Mesothelial cell of epicardium (in vitro differentiated cells): ENCODE measurements at regions not wholly inside any gene's neighbourhood (a gene's known extent, or its start where the extent isn't known, plus 50 kb on each side); places are given as distances from the start of the nearest gene placed in this dataset.

Source experiments
- DNase-seq, 2 experiments: peaks; one replicate each; pipeline ENCODE4 v3.0.0; 2021; ENCODE audit warnings: low spot score in 2 of 2; ENCODE audit not compliant: unreplicated experiment in 2 of 2
- H3K27ac Mint-ChIP-seq: 2 replicates; pipeline ENCODE4 v1.8.0; 2021; ENCODE audit warnings: mixed read lengths
- H3K27me3 Mint-ChIP-seq: 2 replicates; pipeline ENCODE4 v1.8.0; 2021; ENCODE audit warnings: low read depth, mixed read lengths
- H3K36me3 Mint-ChIP-seq: 2 replicates; pipeline ENCODE4 v1.8.0; 2021; ENCODE audit warnings: mixed read lengths
- H3K4me1 Mint-ChIP-seq: 2 replicates; pipeline ENCODE4 v1.8.0; 2021; ENCODE audit warnings: mixed read lengths
- H3K4me3 Mint-ChIP-seq: 2 replicates; pipeline ENCODE4 v1.8.0; 2021; ENCODE audit warnings: mild to moderate bottlenecking, moderate library complexity, mixed read lengths
- H3K9me3 Mint-ChIP-seq: 2 replicates; pipeline ENCODE4 v1.8.0; 2021; ENCODE audit warnings: mixed read lengths
- TF ChIP-seq, protein P1 (sequence below): fragments of 200-600 bp; sonication (generic); IDR thresholded peaks from one replicate; pipeline ENCODE4 v1.5.0; 2021; ENCODE audit warnings: antibody characterized with exemption; ENCODE audit not compliant: unreplicated experiment

DNA sequence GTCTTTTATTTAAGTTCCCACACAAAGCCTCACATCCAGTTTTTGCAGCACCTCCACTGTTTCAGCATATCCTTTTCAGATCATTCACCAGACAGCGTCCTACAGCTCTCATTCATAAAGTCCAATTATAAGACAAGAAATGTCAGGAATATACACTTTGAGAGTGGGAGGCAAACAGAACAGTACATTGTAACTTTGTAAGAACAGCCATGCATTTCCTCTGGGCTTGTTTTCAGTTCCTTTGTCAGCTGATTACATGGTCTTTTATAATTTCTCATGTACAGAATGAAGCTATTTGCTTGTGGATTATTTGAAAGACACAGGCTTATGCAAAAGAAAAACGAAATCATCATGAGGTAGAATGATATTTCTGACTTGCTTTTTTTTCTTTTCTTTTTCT is 85.7 kb downstream of the SOX2 start:
- H3K9me3 Mint-ChIP-seq, result no peaks in the 10 kb centered on the region
- TF ChIP-seq, protein P1, sequence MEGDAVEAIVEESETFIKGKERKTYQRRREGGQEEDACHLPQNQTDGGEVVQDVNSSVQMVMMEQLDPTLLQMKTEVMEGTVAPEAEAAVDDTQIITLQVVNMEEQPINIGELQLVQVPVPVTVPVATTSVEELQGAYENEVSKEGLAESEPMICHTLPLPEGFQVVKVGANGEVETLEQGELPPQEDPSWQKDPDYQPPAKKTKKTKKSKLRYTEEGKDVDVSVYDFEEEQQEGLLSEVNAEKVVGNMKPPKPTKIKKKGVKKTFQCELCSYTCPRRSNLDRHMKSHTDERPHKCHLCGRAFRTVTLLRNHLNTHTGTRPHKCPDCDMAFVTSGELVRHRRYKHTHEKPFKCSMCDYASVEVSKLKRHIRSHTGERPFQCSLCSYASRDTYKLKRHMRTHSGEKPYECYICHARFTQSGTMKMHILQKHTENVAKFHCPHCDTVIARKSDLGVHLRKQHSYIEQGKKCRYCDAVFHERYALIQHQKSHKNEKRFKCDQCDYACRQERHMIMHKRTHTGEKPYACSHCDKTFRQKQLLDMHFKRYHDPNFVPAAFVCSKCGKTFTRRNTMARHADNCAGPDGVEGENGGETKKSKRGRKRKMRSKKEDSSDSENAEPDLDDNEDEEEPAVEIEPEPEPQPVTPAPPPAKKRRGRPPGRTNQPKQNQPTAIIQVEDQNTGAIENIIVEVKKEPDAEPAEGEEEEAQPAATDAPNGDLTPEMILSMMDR, result no peak
- no peak overlapping the region for H3K4me3 Mint-ChIP-seq
- H3K36me3 Mint-ChIP-seq, result no peaks in the 10 kb centered on the region
- H3K4me1 Mint-ChIP-seq, result no peaks in the 10 kb centered on the region
- no peaks in the 10 kb centered on the region for H3K27me3 Mint-ChIP-seq
- no peak for DNase-seq
- no peak overlapping the region for H3K27ac Mint-ChIP-seq

DNA sequence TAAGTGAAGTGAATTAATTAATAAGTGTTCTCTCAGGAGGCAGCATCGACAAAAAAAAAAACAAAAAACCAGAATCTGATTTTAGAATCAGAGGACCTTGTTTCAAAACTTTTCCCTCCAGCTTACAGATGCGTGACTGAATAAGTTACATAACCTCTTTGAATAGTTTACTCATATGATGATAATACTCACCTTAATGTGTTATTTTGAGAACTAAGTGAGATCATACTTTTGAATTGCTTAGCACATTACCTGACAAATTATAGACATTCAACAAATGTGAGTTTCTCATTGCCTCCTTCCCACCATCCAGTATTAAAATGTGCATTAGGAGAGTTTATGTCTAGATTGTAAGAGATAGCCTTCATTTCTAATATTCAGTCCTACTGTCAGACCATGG is 94.0 kb downstream of the SOX2 start:
- no peak overlapping the region for H3K4me3 Mint-ChIP-seq
- no peak overlapping the region for H3K27ac Mint-ChIP-seq
- no peak for DNase-seq
- no peaks in the 10 kb centered on the region for H3K36me3 Mint-ChIP-seq
- TF ChIP-seq, protein P1, result no peak
- no peaks in the 10 kb centered on the region for H3K27me3 Mint-ChIP-seq
- no peaks in the 10 kb centered on the region for H3K9me3 Mint-ChIP-seq
- no peaks in the 10 kb centered on the region for H3K4me1 Mint-ChIP-seq

DNA sequence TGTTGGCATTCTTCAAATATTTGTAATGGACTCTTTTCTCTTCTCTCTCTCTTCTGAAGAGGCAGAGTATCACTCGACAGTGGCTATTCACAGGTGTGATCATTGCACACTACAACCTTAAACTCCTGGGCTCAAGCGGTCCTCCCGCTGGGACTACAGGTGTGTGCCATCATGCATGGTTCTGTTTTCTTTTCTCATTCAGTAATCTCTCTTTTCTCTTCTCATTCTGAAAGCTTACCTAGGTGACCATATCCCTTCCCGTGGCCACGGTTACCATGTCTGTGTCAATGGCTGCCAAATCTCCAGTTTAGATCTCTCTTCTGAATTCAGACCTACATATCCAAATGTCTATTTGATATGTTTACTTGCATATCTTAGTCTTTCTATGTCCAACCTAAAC is 96.3 kb downstream of the SOX2 start:
- H3K27me3 Mint-ChIP-seq, result no peaks in the 10 kb centered on the region
- TF ChIP-seq, protein P1, result no peak
- H3K27ac Mint-ChIP-seq, result no peak overlapping the region
- no peaks in the 10 kb centered on the region for H3K4me1 Mint-ChIP-seq
- no peak for DNase-seq
- no peaks in the 10 kb centered on the region for H3K36me3 Mint-ChIP-seq
- H3K9me3 Mint-ChIP-seq, result no peaks in the 10 kb centered on the region
- H3K4me3 Mint-ChIP-seq, result no peak overlapping the region

DNA sequence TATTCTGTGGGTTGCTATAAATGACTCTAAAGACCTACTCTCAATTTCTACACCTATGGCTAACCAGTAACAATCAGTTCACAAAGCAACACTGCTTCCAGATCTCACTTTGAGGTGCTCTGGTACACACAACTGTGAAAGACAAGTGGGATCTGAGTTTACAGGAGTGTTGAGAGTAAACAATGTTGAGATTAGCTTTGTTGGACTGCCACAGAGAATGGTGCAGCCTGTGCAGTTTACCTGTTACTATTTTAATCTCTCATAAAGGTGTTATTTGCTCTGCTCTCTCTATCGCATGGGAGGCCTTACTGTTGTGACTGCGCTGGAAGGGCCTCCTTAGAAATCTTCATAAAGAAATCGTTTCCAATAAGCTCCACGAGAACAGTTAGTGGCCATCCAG is 112.0 kb downstream of the SOX2 start:
- no peak for DNase-seq
- TF ChIP-seq, protein P1, result no peak
- H3K27me3 Mint-ChIP-seq, result no peaks in the 10 kb centered on the region
- no peak overlapping the region for H3K27ac Mint-ChIP-seq
- no peaks in the 10 kb centered on the region for H3K36me3 Mint-ChIP-seq
- H3K9me3 Mint-ChIP-seq, result peaks cover 3% of the 10 kb centered on the region
- H3K4me3 Mint-ChIP-seq, result no peak overlapping the region
- H3K4me1 Mint-ChIP-seq, result peaks cover 8% of the 10 kb centered on the region

DNA sequence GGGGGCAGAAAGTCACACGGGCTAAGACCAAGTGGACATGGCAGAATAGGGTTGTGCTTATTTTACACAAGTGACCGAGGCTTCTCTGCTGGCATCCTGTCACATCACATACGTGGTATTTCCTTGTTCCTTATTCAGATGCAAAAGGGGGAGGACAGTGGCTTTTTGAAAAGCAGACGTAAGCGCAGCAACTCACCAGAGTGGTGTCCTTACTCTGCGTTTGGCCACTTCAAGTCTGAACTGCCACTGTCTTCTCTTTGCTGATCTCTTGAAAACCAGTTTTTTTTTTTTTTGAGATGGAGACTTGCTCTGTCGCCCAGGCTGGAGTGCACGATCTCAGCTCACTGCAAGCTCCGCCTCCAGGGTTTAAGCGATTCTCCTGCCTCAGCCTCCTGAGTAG is 113.2 kb downstream of the SOX2 start:
- Mint-ChIP-seq H3K9me3 (peaks cover 4% of the 10 kb centered on the region), H3K27ac (no peak overlapping the region), H3K36me3 (no peaks in the 10 kb centered on the region), H3K4me1 (peaks cover 8% of the 10 kb centered on the region), H3K4me3 (no peak overlapping the region), H3K27me3 (no peaks in the 10 kb centered on the region)
- DNase-seq, result no peak
- TF ChIP-seq, protein P1, result no peak
